Heart left ventricle (tissue), 16 donors: ENCODE measurements at regions not wholly inside any gene's neighbourhood (a gene's known extent, or its start where the extent isn't known, plus 50 kb on each side); places are given as distances from the start of the nearest gene placed in this dataset.

Experiments
- ATAC-seq, 4 donors: fragments of 200-7000 bp; cut with Tn5 transposase; one replicate each; pipeline ENCODE4 v1.9.1; 2020 to 2022; ENCODE audit warnings: moderate library complexity in 4 of 4, mild to moderate bottlenecking in 3 of 4, moderate number of reproducible peaks in 1 of 4
- DNase-seq, 5 donors: peaks; one replicate each; pipeline ENCODE4 v3.0.0-alpha.2; 2020
- H3K27ac ChIP-seq, 12 donors: fragments of 200-600 bp; sonication (generic) in 4 of 12; one replicate each; pipeline versions ENCODE4 v1.5.0 to v1.8.0; 2016 to 2022; ENCODE audit warnings: mild to moderate bottlenecking in 2 of 12
- H3K27me3 ChIP-seq, 9 donors: fragments of 200-600 bp; sonication (generic) in 2 of 9; one replicate each; pipeline versions ENCODE4 v1.5.1 to v1.8.0; 2016 to 2022; ENCODE audit warnings: mild to moderate bottlenecking in 3 of 9
- H3K36me3 ChIP-seq, 9 donors: fragments of 200-600 bp; sonication (generic) in 2 of 9; one replicate each; pipeline versions ENCODE4 v1.5.0 to v1.8.0; 2018 to 2022; ENCODE audit warnings: mild to moderate bottlenecking in 2 of 9
- H3K4me1 ChIP-seq, 12 donors: fragments of 200-600 bp; sonication (generic) in 4 of 12; one replicate each; pipeline versions ENCODE4 v1.5.0 to v1.8.0; 2016 to 2022; ENCODE audit warnings: mild to moderate bottlenecking in 3 of 12
- H3K4me3 ChIP-seq, 12 donors: fragments of 200-600 bp; sonication (generic) in 4 of 12; one replicate each; pipeline versions ENCODE4 v1.5.0 to v1.8.0; 2017 to 2022; ENCODE audit warnings: mild to moderate bottlenecking in 9 of 12, moderate library complexity in 4 of 12
- H3K9me3 ChIP-seq, 12 donors: fragments of 200-600 bp; sonication (generic) in 4 of 12; one replicate each; pipeline versions ENCODE4 v1.5.0 to v1.8.0; 2016 to 2022; ENCODE audit warnings: mild to moderate bottlenecking in 1 of 12
- POLR2A ChIP-seq, 2 donors: fragments of 450-650 bp; IDR thresholded peaks; one replicate each; pipeline ENCODE4 v1.6.1; 2017; ENCODE audit warnings: antibody characterized with exemption in 2 of 2, mild to moderate bottlenecking in 2 of 2, moderate library complexity in 2 of 2
- WGBS, 4 donors: extraction: QIAGEN DNeasy Blood & Tissue Kit in 2 of 4; methylation state at CpG; one replicate each; pipeline versions ENCODE4 v1.1.5 to v1.1.7; 2013 to 2018; 5-methylcytosine and 5-hydroxymethylcytosine counted together
- intact Hi-C, 10 donors: fragments of 100-400 bp; cut with DNase I; formaldehyde crosslinking; loops; one replicate each; pipeline versions ENCODE4 v1.11.1 to v1.14.2; 2022
- TF ChIP-seq, protein P1 (sequence below), 12 donors: fragments of 200-600 bp; sonication (generic) in 4 of 12; IDR thresholded peaks; one replicate each; pipeline versions ENCODE4 v1.5.0 to v1.8.0; 2018 to 2022; ENCODE audit warnings: antibody characterized with exemption in 12 of 12, mild to moderate bottlenecking in 5 of 12
- donor health status: ischemic (EF 13 %, LVEDD 7.1; RV severe dilation, severe dysfunction).
- donor health status: healthy with polysubstance abuse.
- donor health status: DM: no; HTN: yes; CAD: no.
- donor health status: DM: no; HTN: no; CAD: no.
- donor health status: ischemic (EF 25% LVEDD 6.9; RV normal size, moderate dysfunction).
- donor health status: ischemic (EF 25% LVEDD 5.7; RV mildly dilated, moderate dysfunction).
- donor health status: healthy.
- donor health status: DM: yes; HTN: yes; CAD: no.
- donor health status: ischemic (EF 35%, LVEDD 5.7; RV mildly dilated, moderate dysfunction).
- donor health status: nonischemic (EF 11% LVEDD 7.7; RV severe dilation, severe dysfunction).
- donor health status: DM: yes; HTN: yes; CAD: no.
- donor health status: PGD.
- donor health status: ischemic (EF 29% LVEDD 5.4; RV normal size, mild dysfunction).
- donor health status: nonischemic (EF 23%, LVEDD 6.1; RV moderate dilation, normal function).

DNA sequence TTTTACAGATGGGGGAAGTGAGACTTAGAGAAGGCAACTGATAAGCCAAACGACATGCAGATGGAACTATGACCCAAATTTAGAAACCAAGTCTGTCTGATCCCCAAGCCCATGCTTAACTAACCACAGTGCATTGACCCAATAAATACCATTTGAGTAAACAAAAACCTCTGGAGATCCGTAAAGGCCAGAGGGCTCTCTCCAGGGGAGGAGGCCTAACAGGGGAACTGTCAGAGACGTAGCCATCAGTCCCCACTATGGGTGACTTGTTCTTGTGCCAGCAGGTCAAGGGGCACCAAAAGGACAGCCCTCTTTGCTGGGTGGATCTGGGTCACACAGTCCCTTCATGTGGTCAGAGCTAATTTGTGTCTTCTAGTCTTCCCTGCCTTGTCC, 420.2 kb downstream of the BCOR start:
- Histone ChIP-seq H3K27me3 (peaks cover 0 to 6% (median 0%) of the 10 kb centered on the region in 9 donors), H3K4me3 (no peak overlapping the region), H3K9me3 (no peaks in the 10 kb centered on the region), H3K36me3 (no peaks in the 10 kb centered on the region), H3K4me1 (peaks cover 0 to 11% (median 0%) of the 10 kb centered on the region in 12 donors), H3K27ac (no peak overlapping the region)
- TF ChIP-seq POLR2A (IDR thresholded peaks at IDR 0.05): no peak
- TF ChIP-seq, protein P1, sequence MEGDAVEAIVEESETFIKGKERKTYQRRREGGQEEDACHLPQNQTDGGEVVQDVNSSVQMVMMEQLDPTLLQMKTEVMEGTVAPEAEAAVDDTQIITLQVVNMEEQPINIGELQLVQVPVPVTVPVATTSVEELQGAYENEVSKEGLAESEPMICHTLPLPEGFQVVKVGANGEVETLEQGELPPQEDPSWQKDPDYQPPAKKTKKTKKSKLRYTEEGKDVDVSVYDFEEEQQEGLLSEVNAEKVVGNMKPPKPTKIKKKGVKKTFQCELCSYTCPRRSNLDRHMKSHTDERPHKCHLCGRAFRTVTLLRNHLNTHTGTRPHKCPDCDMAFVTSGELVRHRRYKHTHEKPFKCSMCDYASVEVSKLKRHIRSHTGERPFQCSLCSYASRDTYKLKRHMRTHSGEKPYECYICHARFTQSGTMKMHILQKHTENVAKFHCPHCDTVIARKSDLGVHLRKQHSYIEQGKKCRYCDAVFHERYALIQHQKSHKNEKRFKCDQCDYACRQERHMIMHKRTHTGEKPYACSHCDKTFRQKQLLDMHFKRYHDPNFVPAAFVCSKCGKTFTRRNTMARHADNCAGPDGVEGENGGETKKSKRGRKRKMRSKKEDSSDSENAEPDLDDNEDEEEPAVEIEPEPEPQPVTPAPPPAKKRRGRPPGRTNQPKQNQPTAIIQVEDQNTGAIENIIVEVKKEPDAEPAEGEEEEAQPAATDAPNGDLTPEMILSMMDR (IDR thresholded peaks at IDR 0.05): no peak
- no peak for DNase-seq
- no peak for ATAC-seq
- WGBS, 4 donors: 52 to 75% (median 61%) methylated on average over 3 of the region's 3 CpGs
- intact Hi-C loops: no loop called here

DNA sequence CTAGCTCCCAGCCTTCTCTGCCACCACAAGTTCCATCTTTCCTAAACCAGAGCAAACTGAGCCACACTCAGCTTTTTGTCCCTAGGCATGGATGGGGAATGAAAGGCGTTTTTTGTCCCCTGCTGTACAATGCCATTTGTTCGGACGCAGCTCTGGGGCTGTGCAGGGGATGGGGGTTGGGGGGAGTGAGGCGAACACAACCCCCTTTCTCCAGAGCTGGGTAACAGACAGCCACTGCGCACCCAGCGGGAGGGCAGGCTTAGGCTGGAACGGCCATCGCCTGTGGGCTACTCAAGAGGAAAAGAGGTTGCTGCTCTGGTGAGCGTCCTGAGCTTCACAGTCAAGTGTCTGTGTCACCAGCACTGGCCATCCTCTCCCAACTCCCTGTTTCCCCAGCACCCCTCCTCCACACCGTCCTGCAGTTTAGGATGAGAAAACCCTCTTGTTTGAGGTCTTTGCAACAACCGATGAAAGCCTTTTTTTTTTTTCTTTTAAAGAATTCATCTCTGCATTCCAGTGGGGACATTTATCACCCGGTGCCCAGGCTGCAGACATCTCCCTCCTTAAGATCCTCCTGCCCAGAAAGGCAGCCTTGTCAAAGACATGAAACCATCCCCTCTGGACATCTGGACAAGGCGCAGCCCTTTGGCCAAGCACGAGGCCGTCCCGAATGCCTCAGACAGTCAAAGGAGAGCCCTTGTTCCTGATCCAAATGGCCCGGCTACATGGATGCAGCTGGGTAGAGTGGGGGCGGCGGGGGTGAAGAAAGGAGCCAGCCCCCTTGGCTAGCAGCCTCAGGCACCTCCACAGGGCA, 419.6 kb downstream of the BCOR start:
- intact Hi-C loops: no loop called here
- no peaks in the 10 kb centered on the region for H3K36me3 ChIP-seq
- ATAC-seq: peak in 2 of 4 donors; percentile 29 to 50
- H3K4me1 ChIP-seq: peaks cover 0 to 11% (median 0%) of the 10 kb centered on the region in 12 donors
- H3K27ac ChIP-seq: no peak overlapping the region
- TF ChIP-seq, protein P1 (IDR thresholded peaks at IDR 0.05): no peak
- no peak for TF ChIP-seq POLR2A (IDR thresholded peaks at IDR 0.05)
- peaks cover 0 to 6% (median 0%) of the 10 kb centered on the region in 9 donors for H3K27me3 ChIP-seq
- H3K4me3 ChIP-seq: no peak overlapping the region
- DNase-seq: peak in 1 of 5 donors; percentile 49
- WGBS, 4 donors: 70 to 86% (median 82%) methylated on average over 19 of the region's 19 CpGs
- H3K9me3 ChIP-seq: peaks cover 0 to 6% (median 0%) of the 10 kb centered on the region in 12 donors

DNA sequence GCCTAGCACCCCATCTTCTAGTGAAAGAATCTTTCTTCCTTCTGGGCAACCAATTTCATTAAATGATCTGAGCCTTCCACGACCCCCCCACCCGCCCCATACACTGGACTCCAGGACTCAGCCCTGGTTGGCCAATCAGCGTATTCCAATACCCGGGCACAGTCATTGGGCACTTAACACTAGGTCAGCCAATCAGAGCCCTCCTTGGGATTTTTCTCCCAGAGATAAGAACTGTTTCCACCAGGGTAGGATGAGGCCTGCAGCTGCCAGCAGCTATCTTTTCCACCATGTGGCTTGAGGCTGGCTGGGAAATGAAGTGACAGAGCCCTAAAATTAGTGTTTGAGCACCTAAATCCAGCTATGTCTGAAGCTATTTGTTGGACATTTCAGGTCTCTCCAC, 418.8 kb downstream of the BCOR start:
- peaks cover 0 to 1% (median 0%) of the 10 kb centered on the region in 9 donors for H3K27me3 ChIP-seq
- no peak for DNase-seq
- no peak overlapping the region for H3K27ac ChIP-seq
- TF ChIP-seq, protein P1 (IDR thresholded peaks at IDR 0.05): no peak
- no peak for TF ChIP-seq POLR2A (IDR thresholded peaks at IDR 0.05)
- no peak overlapping the region for H3K4me3 ChIP-seq
- no peak for ATAC-seq
- 76 to 89% (median 81%) methylated on average over 3 to 4 of the region's 4 CpGs for WGBS, 4 donors
- H3K4me1 ChIP-seq: peaks cover 0 to 11% (median 0%) of the 10 kb centered on the region in 12 donors
- H3K9me3 ChIP-seq: peaks cover 0 to 6% (median 0%) of the 10 kb centered on the region in 12 donors
- H3K36me3 ChIP-seq: no peaks in the 10 kb centered on the region
- intact Hi-C loops: no loop called here

DNA sequence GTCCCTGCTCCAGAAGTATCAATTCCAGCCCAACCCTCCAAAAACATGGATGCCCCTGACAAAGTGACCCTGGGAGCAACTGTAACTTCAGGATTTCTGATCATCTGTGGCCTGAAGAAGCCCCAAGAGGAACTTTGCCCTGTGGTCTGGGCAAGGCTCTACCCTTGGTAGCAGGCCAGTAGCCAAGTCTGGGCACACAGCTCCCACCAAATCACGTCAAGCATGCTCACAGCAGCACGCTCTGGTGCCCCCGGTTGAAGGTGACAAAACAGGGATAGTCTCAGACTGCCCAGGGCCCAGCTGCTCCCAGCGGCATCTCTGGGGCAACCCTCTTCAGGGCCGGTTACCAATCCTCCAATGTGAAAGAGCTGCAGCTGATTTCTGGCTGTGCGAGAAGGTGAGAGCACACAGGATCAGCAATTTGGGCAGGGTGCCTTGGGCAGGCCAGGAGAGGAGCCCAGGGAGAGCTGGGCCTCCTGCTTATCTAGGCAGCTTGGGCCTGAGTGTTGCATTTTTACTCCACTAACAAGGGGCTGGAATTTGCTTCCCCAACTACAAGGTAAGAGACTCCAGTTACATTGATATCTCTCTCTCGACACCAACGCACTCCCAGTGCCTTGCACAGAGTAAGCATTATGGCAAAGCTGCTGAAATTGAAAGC, 418.1 kb downstream of the BCOR start:
- no peaks in the 10 kb centered on the region for H3K36me3 ChIP-seq
- TF ChIP-seq POLR2A (IDR thresholded peaks at IDR 0.05): no peak
- TF ChIP-seq, protein P1 (IDR thresholded peaks at IDR 0.05): no peak
- peaks cover 0 to 11% (median 0%) of the 10 kb centered on the region in 12 donors for H3K4me1 ChIP-seq
- intact Hi-C loops: no loop called here
- peaks cover 0 to 3% (median 0%) of the 10 kb centered on the region in 9 donors for H3K27me3 ChIP-seq
- peaks cover 0 to 6% (median 0%) of the 10 kb centered on the region in 12 donors for H3K9me3 ChIP-seq
- 52 to 72% (median 65%) methylated on average over 8 of the region's 8 CpGs for WGBS, 4 donors
- ATAC-seq (peak in 3 of 4 donors; percentile 22 to 47 (median 44)), DNase-seq (no peak)
- H3K27ac ChIP-seq: peak overlapping the region in 2 of 12 donors; percentile 24
- no peak overlapping the region for H3K4me3 ChIP-seq
